ENCODE measurements at regions not wholly inside any gene's neighbourhood (a gene's known extent, or its start where the extent isn't known, plus 50 kb on each side); places are given as distances from the start of the nearest gene placed in this dataset.
"Not testable (repeated sequence)": the region's sequence is repeated elsewhere in the genome, so short reads cannot be mapped to it uniquely, and the experiment has no call there.

- H3K27me3 ChIP-seq (replicated peaks; ENCODE audit: insufficient read depth), result no peaks in the 10 kb centered on the region
- H3K4me2 ChIP-seq (ENCODE audit: unreplicated experiment), result no peak overlapping the region
- no peak overlapping the region for H2AFZ ChIP-seq
- H3F3A ChIP-seq (ENCODE audit: insufficient read depth), result no peaks in the 10 kb centered on the region
- no peak for DNase-seq
- no peaks in the 10 kb centered on the region for H3K36me3 ChIP-seq (ENCODE audit: low read depth)
- no peaks in the 10 kb centered on the region for H4K20me1 ChIP-seq (ENCODE audit: insufficient read depth)
- in situ Hi-C loops (cut with MboI), result no loop called here
- 1 to 3% methylated on average over 2 of the region's 2 CpGs for WGBS, 2 experiments (ENCODE audit: low coverage in 1 of 2, low lambda C conversion rate in 2 of 2, missing lambda C conversion rate in 2 of 2)
- no peaks in the 10 kb centered on the region for H3K4me1 ChIP-seq (ENCODE audit: insufficient read depth)
- H3K79me2 ChIP-seq (ENCODE audit: insufficient read depth), result no peaks in the 10 kb centered on the region
- TF ChIP-seq EZH2 (IDR thresholded peaks at IDR 0.05; ENCODE audit: insufficient read depth, poor library complexity, severe bottlenecking) (no peak), EZH2phosphoT487 (IDR thresholded peaks at IDR 0.05; ENCODE audit: insufficient read depth, low read depth) (no peak)
- no peak overlapping the region for H3K27ac ChIP-seq
- no peak overlapping the region for H3K4me3 ChIP-seq
- H3K9ac ChIP-seq, result no peak overlapping the region
- no peaks in the 10 kb centered on the region for H3K9me3 ChIP-seq (ENCODE audit: low read depth)
- no peaks in the 10 kb centered on the region for H3K9me2 ChIP-seq (ENCODE audit: insufficient read depth)
These were observed 298.1 kb upstream of the IGF1R start for GRCh38 chr15:98350276-98350675.

- DNase-seq; H3K4me1 ChIP-seq (ENCODE audit: insufficient read depth); H4K20me1 ChIP-seq (ENCODE audit: insufficient read depth); H3K79me2 ChIP-seq (ENCODE audit: insufficient read depth); H3K27ac ChIP-seq; H3K4me3 ChIP-seq; H3K36me3 ChIP-seq (ENCODE audit: low read depth); H3K9me2 ChIP-seq (ENCODE audit: insufficient read depth); H2AFZ ChIP-seq; H3K9ac ChIP-seq; H3F3A ChIP-seq (ENCODE audit: insufficient read depth); H3K27me3 ChIP-seq (replicated peaks; ENCODE audit: insufficient read depth); H3K9me3 ChIP-seq (ENCODE audit: low read depth); H3K4me2 ChIP-seq (ENCODE audit: unreplicated experiment); in situ Hi-C loops (cut with MboI): not testable (repeated sequence)
- WGBS, 2 experiments (ENCODE audit: low coverage in 1 of 2, low lambda C conversion rate in 2 of 2, missing lambda C conversion rate in 2 of 2), result 35 to 55% methylated on average over 5 of the region's 5 CpGs
These were observed 290.1 kb upstream of the IGF1R start for GRCh38 chr15:98358274-98358673.

GRCh38 chr15:98358971-98359370, 289.4 kb upstream of the IGF1R start:
- Histone ChIP-seq H3K36me3 (ENCODE audit: low read depth) (no peaks in the 10 kb centered on the region), H3F3A (ENCODE audit: insufficient read depth) (no peaks in the 10 kb centered on the region), H3K79me2 (ENCODE audit: insufficient read depth) (no peaks in the 10 kb centered on the region), H3K27me3 (replicated peaks; ENCODE audit: insufficient read depth) (no peaks in the 10 kb centered on the region), H3K9me3 (ENCODE audit: low read depth) (no peaks in the 10 kb centered on the region), H4K20me1 (ENCODE audit: insufficient read depth) (no peaks in the 10 kb centered on the region), H3K27ac (no peak overlapping the region), H2AFZ (no peak overlapping the region), H3K4me1 (ENCODE audit: insufficient read depth) (no peaks in the 10 kb centered on the region), H3K9me2 (ENCODE audit: insufficient read depth) (no peaks in the 10 kb centered on the region), H3K4me3 (no peak overlapping the region), H3K4me2 (ENCODE audit: unreplicated experiment) (no peak overlapping the region), H3K9ac (no peak overlapping the region)
- in situ Hi-C loops (cut with MboI), result no loop called here
- DNase-seq, result no peak
- no peak for TF ChIP-seq EZH2phosphoT487 (IDR thresholded peaks at IDR 0.05; ENCODE audit: insufficient read depth, low read depth)
- TF ChIP-seq EZH2 (IDR thresholded peaks at IDR 0.05; ENCODE audit: insufficient read depth, poor library complexity, severe bottlenecking), result no peak
- WGBS, 2 experiments (ENCODE audit: low coverage in 1 of 2, low lambda C conversion rate in 2 of 2, missing lambda C conversion rate in 2 of 2), result 40 to 42% methylated on average over 8 of the region's 8 CpGs

GRCh38 chr15:98363416-98363815, 284.9 kb upstream of the IGF1R start:
- H4K20me1 ChIP-seq (ENCODE audit: insufficient read depth), result no peaks in the 10 kb centered on the region
- H3K9me3 ChIP-seq (ENCODE audit: low read depth), result no peaks in the 10 kb centered on the region
- H3F3A ChIP-seq (ENCODE audit: insufficient read depth), result no peaks in the 10 kb centered on the region
- no peak overlapping the region for H3K4me3 ChIP-seq
- TF ChIP-seq EZH2phosphoT487 (IDR thresholded peaks at IDR 0.05; ENCODE audit: insufficient read depth, low read depth), result no peak
- TF ChIP-seq EZH2 (IDR thresholded peaks at IDR 0.05; ENCODE audit: insufficient read depth, poor library complexity, severe bottlenecking), result no peak
- H3K27ac ChIP-seq, result no peak overlapping the region
- no peaks in the 10 kb centered on the region for H3K4me1 ChIP-seq (ENCODE audit: insufficient read depth)
- in situ Hi-C loops (cut with MboI), result no loop called here
- H3K79me2 ChIP-seq (ENCODE audit: insufficient read depth), result no peaks in the 10 kb centered on the region
- H3K27me3 ChIP-seq (replicated peaks; ENCODE audit: insufficient read depth), result no peaks in the 10 kb centered on the region
- no peaks in the 10 kb centered on the region for H3K9me2 ChIP-seq (ENCODE audit: insufficient read depth)
- no peak overlapping the region for H2AFZ ChIP-seq
- no peaks in the 10 kb centered on the region for H3K36me3 ChIP-seq (ENCODE audit: low read depth)
- WGBS, 2 experiments (ENCODE audit: low coverage in 1 of 2, low lambda C conversion rate in 2 of 2, missing lambda C conversion rate in 2 of 2), result 21 to 28% methylated on average over 2 of the region's 2 CpGs
- no peak overlapping the region for H3K4me2 ChIP-seq (ENCODE audit: unreplicated experiment)
- DNase-seq, result no peak
- no peak overlapping the region for H3K9ac ChIP-seq

GRCh38 chr15:98363955-98364354, 284.4 kb upstream of the IGF1R start:
- in situ Hi-C loops (cut with MboI), result no loop called here
- H3F3A ChIP-seq (ENCODE audit: insufficient read depth), result no peaks in the 10 kb centered on the region
- no peak for DNase-seq
- no peaks in the 10 kb centered on the region for H3K9me3 ChIP-seq (ENCODE audit: low read depth)
- H3K4me2 ChIP-seq (ENCODE audit: unreplicated experiment), result no peak overlapping the region
- H2AFZ ChIP-seq, result no peak overlapping the region
- H3K79me2 ChIP-seq (ENCODE audit: insufficient read depth), result no peaks in the 10 kb centered on the region
- no peak overlapping the region for H3K4me3 ChIP-seq
- H3K27me3 ChIP-seq (replicated peaks; ENCODE audit: insufficient read depth), result no peaks in the 10 kb centered on the region
- no peaks in the 10 kb centered on the region for H3K36me3 ChIP-seq (ENCODE audit: low read depth)
- no peaks in the 10 kb centered on the region for H4K20me1 ChIP-seq (ENCODE audit: insufficient read depth)
- H3K9ac ChIP-seq, result no peak overlapping the region
- H3K4me1 ChIP-seq (ENCODE audit: insufficient read depth), result no peaks in the 10 kb centered on the region
- no peak overlapping the region for H3K27ac ChIP-seq
- no peaks in the 10 kb centered on the region for H3K9me2 ChIP-seq (ENCODE audit: insufficient read depth)
- 16 to 19% methylated on average over 6 of the region's 6 CpGs for WGBS, 2 experiments (ENCODE audit: low coverage in 1 of 2, low lambda C conversion rate in 2 of 2, missing lambda C conversion rate in 2 of 2)
- TF ChIP-seq EZH2 (IDR thresholded peaks at IDR 0.05; ENCODE audit: insufficient read depth, poor library complexity, severe bottlenecking) (no peak), EZH2phosphoT487 (IDR thresholded peaks at IDR 0.05; ENCODE audit: insufficient read depth, low read depth) (no peak)
